GM12873 (cell line): ENCODE measurements at regions not wholly inside any gene's neighbourhood (a gene's known extent, or its start where the extent isn't known, plus 50 kb on each side); places are given as distances from the start of the nearest gene placed in this dataset.

Experiments
- TF ChIP-seq, protein P1 (sequence below): IDR thresholded peaks from 2 replicates; pipeline ENCODE4 v1.5.1; 2012; ENCODE audit warnings: low read depth, mild to moderate bottlenecking, moderate library complexity, low read length, control low read depth; ENCODE audit not compliant: insufficient read depth; ENCODE audit errors: missing control alignments

GRCh38 chr5:67897431-67897830 is 318.1 kb upstream of the PIK3R1 start:
- TF ChIP-seq, protein P1, sequence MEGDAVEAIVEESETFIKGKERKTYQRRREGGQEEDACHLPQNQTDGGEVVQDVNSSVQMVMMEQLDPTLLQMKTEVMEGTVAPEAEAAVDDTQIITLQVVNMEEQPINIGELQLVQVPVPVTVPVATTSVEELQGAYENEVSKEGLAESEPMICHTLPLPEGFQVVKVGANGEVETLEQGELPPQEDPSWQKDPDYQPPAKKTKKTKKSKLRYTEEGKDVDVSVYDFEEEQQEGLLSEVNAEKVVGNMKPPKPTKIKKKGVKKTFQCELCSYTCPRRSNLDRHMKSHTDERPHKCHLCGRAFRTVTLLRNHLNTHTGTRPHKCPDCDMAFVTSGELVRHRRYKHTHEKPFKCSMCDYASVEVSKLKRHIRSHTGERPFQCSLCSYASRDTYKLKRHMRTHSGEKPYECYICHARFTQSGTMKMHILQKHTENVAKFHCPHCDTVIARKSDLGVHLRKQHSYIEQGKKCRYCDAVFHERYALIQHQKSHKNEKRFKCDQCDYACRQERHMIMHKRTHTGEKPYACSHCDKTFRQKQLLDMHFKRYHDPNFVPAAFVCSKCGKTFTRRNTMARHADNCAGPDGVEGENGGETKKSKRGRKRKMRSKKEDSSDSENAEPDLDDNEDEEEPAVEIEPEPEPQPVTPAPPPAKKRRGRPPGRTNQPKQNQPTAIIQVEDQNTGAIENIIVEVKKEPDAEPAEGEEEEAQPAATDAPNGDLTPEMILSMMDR: no peak

GRCh38 chr5:67896930-67897313 is 318.6 kb upstream of the PIK3R1 start:
- TF ChIP-seq, protein P1: no peak

DNA sequence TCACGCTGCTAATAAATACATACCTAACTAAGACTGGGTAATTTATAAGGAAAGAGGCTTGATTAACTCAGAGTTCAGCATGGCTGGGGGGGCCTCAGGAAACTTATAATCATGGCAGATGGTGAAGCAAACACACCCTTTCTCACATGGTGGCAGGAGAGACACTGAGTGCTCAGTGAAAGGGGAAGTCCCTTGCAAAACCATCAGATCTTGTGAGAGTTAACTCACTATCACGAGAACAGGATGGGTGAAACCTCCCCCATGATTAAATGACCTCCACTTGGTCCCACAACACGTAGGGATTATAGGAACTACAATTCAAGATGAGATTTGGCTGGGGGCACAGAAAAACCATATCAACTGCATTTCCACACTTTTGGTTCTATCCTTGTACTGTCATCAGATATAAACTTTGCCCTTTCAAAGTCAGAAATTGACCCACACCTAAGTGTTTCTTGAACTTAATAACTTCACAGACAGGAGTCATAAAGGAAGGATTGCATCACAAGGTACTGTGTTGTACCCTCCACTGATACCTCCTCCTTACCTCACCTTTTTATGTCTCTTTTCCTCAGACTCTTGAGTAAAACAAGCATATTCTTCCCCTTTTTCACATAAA is 319.1 kb upstream of the PIK3R1 start:
- TF ChIP-seq, protein P1: no peak

DNA sequence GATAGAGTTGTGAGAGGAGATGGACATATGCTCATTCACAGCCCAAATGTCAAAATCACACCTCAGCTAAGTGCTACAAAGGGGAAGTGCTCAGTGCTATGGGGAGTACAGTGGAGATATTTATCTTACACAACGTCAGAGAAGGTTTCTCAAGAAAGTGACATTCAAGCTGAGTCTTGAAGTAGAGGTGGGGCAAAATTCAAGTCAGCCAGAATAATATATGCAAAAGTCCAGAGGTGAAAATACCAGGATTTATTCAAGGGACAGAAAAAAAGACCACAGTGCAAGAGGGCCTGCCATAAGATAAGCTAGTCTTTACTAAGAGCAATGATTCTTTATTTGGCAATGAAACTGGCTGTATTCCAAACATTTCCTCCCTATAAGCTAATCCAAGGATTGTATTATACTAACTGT is 327.8 kb upstream of the PIK3R1 start:
- TF ChIP-seq, protein P1: no peak

DNA sequence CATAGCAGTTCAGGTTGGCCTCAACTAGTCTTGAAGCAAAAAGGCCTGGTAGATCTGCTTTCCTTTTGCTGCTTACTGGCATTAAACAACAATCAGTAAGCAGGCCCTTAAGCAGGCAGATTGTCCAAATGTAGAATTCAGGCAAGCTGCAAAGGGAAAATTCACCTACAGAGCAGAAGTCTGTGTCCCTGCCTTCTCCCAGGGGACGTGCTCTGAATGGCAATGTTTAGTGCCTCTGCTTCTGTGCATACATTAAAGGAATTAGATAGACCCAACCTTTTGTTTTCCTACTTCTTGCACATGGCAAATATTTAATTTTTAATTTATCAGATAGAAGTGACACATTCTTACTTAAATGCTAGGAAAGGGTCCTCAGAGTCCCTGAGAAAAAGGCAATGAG is 328.8 kb upstream of the PIK3R1 start:
- TF ChIP-seq, protein P1: no peak

- TF ChIP-seq, protein P1: no peak
These were observed 334.7 kb upstream of the PIK3R1 start for GRCh38 chr5:67880876-67881275.

GRCh38 chr5:67880511-67880805 is 335.1 kb upstream of the PIK3R1 start:
- TF ChIP-seq, protein P1: no peak
